OCI-LY7 (cell line): ENCODE measurements at regions not wholly inside any gene's neighbourhood (a gene's known extent, or its start where the extent isn't known, plus 50 kb on each side); places are given as distances from the start of the nearest gene placed in this dataset.

Experiments used
- BruUV-seq: library from RNA; stranded (reverse); fragments of 400-500 nt; replicated peaks from 2 replicates; lab custom pipeline; 2021; lab: Mats Ljungman, UMichigan
- CTCF ChIA-PET: fragments of 300-600 bp; sonication (Branson Sonifier 250); formaldehyde crosslinking; loops from one replicate; lab custom pipeline; 2022; ENCODE audit warnings: antibody characterized with exemption; ENCODE audit not compliant: unreplicated experiment; lab: Charles Lee
- POLR2A ChIA-PET: fragments of 300-600 bp; sonication (Branson Sonifier 250); formaldehyde crosslinking; loops from one replicate; lab custom pipeline; 2022; ENCODE audit warnings: antibody characterized with exemption; lab: Charles Lee
- DNase-seq: peaks from one replicate; pipeline ENCODE4 v3.0.0-alpha.2; 2015; ENCODE audit warnings: low spot score
- H2AFZ ChIP-seq: fragments of 200-600 bp; sonication (generic), shearing (Covaris generic); 2 replicates; pipeline ENCODE4 v1.6.1; 2014; ENCODE audit warnings: mild to moderate bottlenecking, antibody characterized with exemption, low read length, moderate library complexity
- H3K27ac ChIP-seq: fragments of 200-600 bp; sonication (generic); 2 replicates; pipeline ENCODE4 v1.5.1; 2014; ENCODE audit warnings: mixed run types, low read depth, mild to moderate bottlenecking, moderate library complexity, low read length, inconsistent platforms; ENCODE audit not compliant: poor library complexity, severe bottlenecking
- H3K36me3 ChIP-seq: fragments of 200-600 bp; sonication (generic); 2 replicates; pipeline ENCODE4 v1.6.1; 2014; ENCODE audit warnings: mild to moderate bottlenecking, antibody characterized with exemption, low read length, moderate library complexity, mixed read lengths; ENCODE audit not compliant: insufficient read depth
- H3K4me1 ChIP-seq: fragments of 200-600 bp; sonication (generic); 2 replicates; pipeline ENCODE4 v1.5.1; 2014; ENCODE audit warnings: mild to moderate bottlenecking, low read length; ENCODE audit not compliant: insufficient read depth, poor library complexity, severe bottlenecking
- H3K4me2 ChIP-seq: fragments of 200-600 bp; sonication (generic); 2 replicates; pipeline ENCODE4 v1.6.1; 2014; ENCODE audit warnings: mild to moderate bottlenecking, low read length
- H3K4me3 ChIP-seq: fragments of 200-600 bp; sonication (generic); 2 replicates; pipeline ENCODE4 v1.5.1; 2014; ENCODE audit warnings: mild to moderate bottlenecking, low read depth, low read length; ENCODE audit not compliant: poor library complexity, severe bottlenecking
- H3K79me2 ChIP-seq: fragments of 200-600 bp; sonication (generic); 2 replicates; pipeline ENCODE4 v1.6.1; 2016; ENCODE audit warnings: low read depth, mild to moderate bottlenecking, low read length, moderate library complexity, mixed read lengths; ENCODE audit not compliant: insufficient read depth
- H3K9me2 ChIP-seq: fragments of 200-600 bp; sonication (generic); 2 replicates; pipeline ENCODE4 v1.6.1; 2016; ENCODE audit warnings: mild to moderate bottlenecking, low read length, mixed read lengths; ENCODE audit not compliant: insufficient read depth
- H3K9me3 ChIP-seq: fragments of 200-600 bp; sonication (generic); 2 replicates; pipeline ENCODE4 v1.6.1; 2014; ENCODE audit warnings: mild to moderate bottlenecking, mixed run types, low read length, mixed read lengths
- H4K20me1 ChIP-seq: fragments of 200-600 bp; sonication (generic); 2 replicates; pipeline ENCODE4 v1.6.1; 2014; ENCODE audit warnings: mild to moderate bottlenecking, antibody characterized with exemption, low read length, moderate library complexity, mixed read lengths; ENCODE audit not compliant: insufficient read depth
- CTCF ChIP-seq: fragments of 200-600 bp; sonication (generic); conservative IDR thresholded peaks from 2 replicates; pipeline ENCODE4 v1.5.1; 2014; ENCODE audit warnings: mild to moderate bottlenecking, antibody characterized with exemption, low read length, moderate library complexity, mixed read lengths
- EZH2phosphoT487 ChIP-seq: fragments of 200-600 bp; sonication (generic); IDR thresholded peaks from 2 replicates; pipeline ENCODE4 v1.6.1; 2018; ENCODE audit warnings: low read depth, borderline replicate concordance, mild to moderate bottlenecking, mixed run types, antibody characterized with exemption, low read length, moderate library complexity, mixed read lengths
- intact Hi-C: fragments of 100-400 bp; cut with micrococcal nuclease; formaldehyde crosslinking; loops from one replicate; pipeline ENCODE4 v1.10.0; 2022; ENCODE audit not compliant: unreplicated experiment

- no peaks in the 10 kb centered on the region for H3K79me2 ChIP-seq
- no peaks in the 10 kb centered on the region for H4K20me1 ChIP-seq
- CTCF ChIA-PET, result no interaction called here
- H3K36me3 ChIP-seq, result no peaks in the 10 kb centered on the region
- no peaks in the 10 kb centered on the region for H3K4me1 ChIP-seq
- H3K4me3 ChIP-seq, result no peak overlapping the region
- no peak overlapping the region for H3K4me2 ChIP-seq
- H3K27ac ChIP-seq, result no peak overlapping the region
- intact Hi-C loops, result no loop called here
- POLR2A ChIA-PET, result interaction anchor here (0.6 kb wide), 1 partner anchor 38 kb away, joined by 3 read pairs; no protein-coding TSS in a partner anchor
- H3K9me3 ChIP-seq, result no peaks in the 10 kb centered on the region
- no peak overlapping the region for H2AFZ ChIP-seq
- no peak for DNase-seq
- BruUV-seq, result no TSS peak
- no peaks in the 10 kb centered on the region for H3K9me2 ChIP-seq
- TF ChIP-seq EZH2phosphoT487 (no peak), CTCF (no peak)
Measured at GRCh38 chr4:181559637-181560036, 683.6 kb upstream of the TENM3 start.

- Histone ChIP-seq H3K4me1 (no peaks in the 10 kb centered on the region), H3K4me2 (no peak overlapping the region), H3K27ac (no peak overlapping the region), H3K36me3 (no peaks in the 10 kb centered on the region), H3K9me3 (no peaks in the 10 kb centered on the region), H3K9me2 (no peaks in the 10 kb centered on the region), H4K20me1 (no peaks in the 10 kb centered on the region), H2AFZ (no peak overlapping the region), H3K79me2 (no peaks in the 10 kb centered on the region), H3K4me3 (no peak overlapping the region)
- POLR2A ChIA-PET, result interaction anchor here (0.6 kb wide), 1 partner anchor 379 kb away, joined by 5 read pairs; no protein-coding TSS in a partner anchor
- DNase-seq, result no peak
- no TSS peak for BruUV-seq
- CTCF ChIA-PET, result no interaction called here
- TF ChIP-seq EZH2phosphoT487, result no peak
- no peak for TF ChIP-seq CTCF
- intact Hi-C loops, result no loop called here
Measured at GRCh38 chr4:181562399-181562798, 680.8 kb upstream of the TENM3 start.

GRCh38 chr4:181564625-181565024, 678.6 kb upstream of the TENM3 start:
- intact Hi-C loops, result no loop called here
- H3K4me2 ChIP-seq, result no peak overlapping the region
- TF ChIP-seq CTCF (no peak), EZH2phosphoT487 (no peak)
- H3K9me2 ChIP-seq, result no peaks in the 10 kb centered on the region
- no peaks in the 10 kb centered on the region for H3K9me3 ChIP-seq
- no peaks in the 10 kb centered on the region for H3K79me2 ChIP-seq
- no peak for DNase-seq
- no peak overlapping the region for H3K4me3 ChIP-seq
- no peaks in the 10 kb centered on the region for H4K20me1 ChIP-seq
- H3K4me1 ChIP-seq, result no peaks in the 10 kb centered on the region
- no peak overlapping the region for H2AFZ ChIP-seq
- CTCF ChIA-PET, result no interaction called here
- H3K27ac ChIP-seq, result no peak overlapping the region
- no peaks in the 10 kb centered on the region for H3K36me3 ChIP-seq
- no TSS peak for BruUV-seq
- POLR2A ChIA-PET, result interaction anchor here (0.7 to 0.9 kb wide), 2 partner anchors 16 to 129 kb away, joined by 3 read pairs; no protein-coding TSS in a partner anchor
